ELF-1 (cell line): ENCODE measurements at regions not wholly inside any gene's neighbourhood (a gene's known extent, or its start where the extent isn't known, plus 50 kb on each side); places are given as distances from the start of the nearest gene placed in this dataset.
A peak's percentile ranks its signal among the peaks of the same experiment; 100 is the strongest.

Experiments
- DNase-seq: peaks from one replicate; pipeline ENCODE4 v3.0.0-alpha.2; 2016; ENCODE audit warnings: low read depth, low spot score

GRCh38 chr4:156177941-156178340 is 224.3 kb upstream of the CTSO start:
- no peak for DNase-seq

- no peak for DNase-seq
Measured at GRCh38 chr4:156176896-156177295, 223.2 kb upstream of the CTSO start.

- no peak for DNase-seq
Measured at GRCh38 chr4:156173937-156174336, 220.3 kb upstream of the CTSO start.

GRCh38 chr4:156173486-156173885 is 219.8 kb upstream of the CTSO start:
- DNase-seq: no peak

- peak; percentile 32 for DNase-seq
Measured at GRCh38 chr4:156169861-156170260, 216.2 kb upstream of the CTSO start.

- DNase-seq: peak; percentile 91
Measured at GRCh38 chr4:156169011-156169410, 215.3 kb upstream of the CTSO start.

GRCh38 chr4:156168288-156168687 is 214.6 kb upstream of the CTSO start:
- DNase-seq: no peak

- no peak for DNase-seq
Measured at GRCh38 chr4:156158747-156159146, 205.1 kb upstream of the CTSO start.

GRCh38 chr4:156154978-156155377 is 201.3 kb upstream of the CTSO start:
- DNase-seq: no peak

- DNase-seq: no peak
Measured at GRCh38 chr4:156146571-156146970, 192.9 kb upstream of the CTSO start.

- no peak for DNase-seq
Measured at GRCh38 chr4:156144961-156145360, 191.3 kb upstream of the CTSO start.

GRCh38 chr4:156138781-156139280 is 185.2 kb upstream of the CTSO start:
- DNase-seq: no peak

GRCh38 chr4:156137679-156138473 is 184.2 kb upstream of the CTSO start:
- peak; percentile 3 for DNase-seq

GRCh38 chr4:156132196-156132595 is 178.5 kb upstream of the CTSO start:
- DNase-seq: no peak

GRCh38 chr4:156128616-156129015 is 174.9 kb upstream of the CTSO start:
- no peak for DNase-seq

- DNase-seq: no peak
Measured at GRCh38 chr4:156118507-156119220, 165.0 kb upstream of the CTSO start.

- no peak for DNase-seq
Measured at GRCh38 chr4:156117743-156118142, 164.1 kb upstream of the CTSO start.

GRCh38 chr4:156116991-156117390 is 163.3 kb upstream of the CTSO start:
- no peak for DNase-seq

- DNase-seq: no peak
Measured at GRCh38 chr4:156113138-156113765, 159.6 kb upstream of the CTSO start.

GRCh38 chr4:156111686-156112085 is 158.0 kb upstream of the CTSO start:
- no peak for DNase-seq

- DNase-seq: peak; percentile 24
Measured at GRCh38 chr4:156109943-156110900, 156.6 kb upstream of the CTSO start.
